K562 (cell line): ENCODE measurements at regions not wholly inside any gene's neighbourhood (a gene's known extent, or its start where the extent isn't known, plus 50 kb on each side); places are given as distances from the start of the nearest gene placed in this dataset.

Experiments
- ATAC-seq: fragments of 200-7000 bp; cut with Tn5 transposase; 3 replicates; pipeline ENCODE4 v1.9.1; 2020; ENCODE audit warnings: moderate library complexity
- BruUV-seq: library from RNA; stranded (reverse); fragments of 400-500 nt; replicated peaks from 2 replicates; lab custom pipeline; 2021; lab: Mats Ljungman, UMichigan
- CTCF ChIA-PET: fragments of 300-600 bp; formaldehyde crosslinking; extraction: SDS; loops from one replicate; lab custom pipeline; 2021; ENCODE audit warnings: low intra/inter-chr PET ratio; lab: Yijun Ruan, JAX
- POLR2A ChIA-PET: fragments of 300-600, 350-650 bp; sonication (Branson Sonifier 250); formaldehyde crosslinking; extraction: SDS; loops from one replicate; lab custom pipeline; 2021; ENCODE audit warnings: antibody characterized with exemption, inconsistent platforms; lab: Yijun Ruan, JAX
- DNase-seq, 4 experiments: peaks; one replicate each; pipeline versions ENCODE4 v3.0.0 to v3.0.0-alpha.2; 2011 to 2018; ENCODE audit warnings: low spot score in 3 of 4, mixed read lengths in 3 of 4; ENCODE audit errors: extremely low read depth in 1 of 4
- FAIRE-seq: peaks from 2 replicates; lab custom pipeline; 2011; peaks lifted over from hg19 to GRCh38; lab: Jason Lieb, UNC
- H2AFZ ChIP-seq: 2 replicates; pipeline ENCODE4 v1.6.0; 2011; ENCODE audit warnings: low read depth, low read length, control low read depth, inconsistent platforms
- H3K27ac ChIP-seq: fragments of 200-600 bp; 3 replicates; pipeline ENCODE4 v1.8.0; 2011; ENCODE audit warnings: low read depth, mild to moderate bottlenecking, control low read depth, inconsistent platforms, low read length, moderate library complexity, mixed read lengths; ENCODE audit errors: extremely low read depth
- H3K27me3 ChIP-seq, 2 experiments: fragments of 300-600 bp in 1 of 2; 2 replicates in 1 of 2; 3 replicates in 1 of 2; pipeline versions ENCODE4 v1.6.0 to v1.8.0; 2011; ENCODE audit warnings: inconsistent platforms in 2 of 2, low read length in 2 of 2, mild to moderate bottlenecking in 1 of 2, mixed read lengths in 1 of 2, moderate library complexity in 1 of 2; ENCODE audit not compliant: control insufficient read depth in 2 of 2, insufficient read depth in 2 of 2
- H3K36me3 ChIP-seq: fragments of 300-600 bp; 3 replicates; pipeline ENCODE4 v1.8.0; 2011; ENCODE audit warnings: mild to moderate bottlenecking, low read length, inconsistent platforms; ENCODE audit not compliant: control insufficient read depth, insufficient read depth
- H3K4me1 ChIP-seq, 2 experiments: fragments of 200-600 bp in 1 of 2; replicated peaks in 1 of 2; 2 replicates in 1 of 2; 3 replicates in 1 of 2; pipeline versions ENCODE4 v1.5.1 to v1.8.0; 2011; ENCODE audit warnings: inconsistent platforms in 2 of 2, low read length in 2 of 2, mild to moderate bottlenecking in 1 of 2, mixed read lengths in 1 of 2, moderate library complexity in 1 of 2; ENCODE audit not compliant: control insufficient read depth in 2 of 2, insufficient read depth in 2 of 2
- H3K4me2 ChIP-seq: 2 replicates; pipeline ENCODE4 v1.6.1; 2011; ENCODE audit warnings: low read length, control low read depth, inconsistent platforms, mixed read lengths; ENCODE audit not compliant: insufficient read depth
- H3K4me3 ChIP-seq: fragments of 200-600 bp; sonication (generic), shearing (Covaris generic); 2 replicates; pipeline ENCODE4 v1.5.1; 2016; ENCODE audit warnings: control low read depth, inconsistent platforms
- H3K79me2 ChIP-seq: fragments of 200-600 bp; 3 replicates; pipeline ENCODE4 v1.8.0; 2011; ENCODE audit warnings: low read length, inconsistent platforms; ENCODE audit not compliant: control insufficient read depth, insufficient read depth
- H3K9ac ChIP-seq, 2 experiments: 2 replicates each; pipeline versions ENCODE4 v1.6.0 to v1.6.1; 2011; ENCODE audit warnings: low read depth in 2 of 2, low read length in 2 of 2, control low read depth in 1 of 2, inconsistent platforms in 1 of 2, mild to moderate bottlenecking in 1 of 2, mixed read lengths in 1 of 2; ENCODE audit not compliant: insufficient read depth in 1 of 2
- H3K9me1 ChIP-seq: one replicate; pipeline ENCODE4 v1.6.0; 2011; ENCODE audit warnings: inconsistent platforms, mild to moderate bottlenecking, low read length, moderate library complexity; ENCODE audit not compliant: control insufficient read depth, insufficient read depth
- H3K9me3 ChIP-seq: replicated peaks from 2 replicates; pipeline ENCODE4 v1.5.1; 2011; ENCODE audit warnings: low read depth, low read length, inconsistent platforms; ENCODE audit not compliant: control insufficient read depth, insufficient read depth
- H4K20me1 ChIP-seq: replicated peaks from 2 replicates; pipeline ENCODE4 v1.6.1; 2011; ENCODE audit warnings: low read length, inconsistent platforms, mixed read lengths; ENCODE audit not compliant: control insufficient read depth, insufficient read depth
- BRF1 ChIP-seq: IDR thresholded peaks from 3 replicates; pipeline ENCODE4 v1.6.1; 2011; ENCODE audit warnings: borderline replicate concordance, mild to moderate bottlenecking; ENCODE audit not compliant: insufficient read length; ENCODE audit errors: extremely low read depth
- CBX2 ChIP-seq: fragments of 200-600 bp; sonication (generic); IDR thresholded peaks from one replicate; pipeline ENCODE4 v1.6.1; 2012; ENCODE audit warnings: mild to moderate bottlenecking, low read length, inconsistent platforms; ENCODE audit not compliant: insufficient read depth, poor library complexity, severe bottlenecking
- FOXK2 ChIP-seq, 2 experiments: fragments of 450-650 bp; IDR thresholded peaks in 1 of 2; conservative IDR thresholded peaks in 1 of 2; 2 replicates each; pipeline ENCODE4 v1.6.1; 2016; ENCODE audit warnings: low read depth in 2 of 2, mild to moderate bottlenecking in 1 of 2
- RBFOX2 ChIP-seq: fragments of 200-400 bp; formaldehyde crosslinking; IDR thresholded peaks from 2 replicates; pipeline ENCODE4 v1.6.1; 2017; ENCODE audit warnings: low read depth, mild to moderate bottlenecking, low read length, moderate library complexity
- RBM39 ChIP-seq: fragments of 200-400 bp; formaldehyde crosslinking; optimal IDR thresholded peaks from 2 replicates; pipeline ENCODE3; 2018; ENCODE audit warnings: low read depth, low read length
- SNAPC5 ChIP-seq: fragments of 250-450 bp; sonication (Bioruptor Pico); IDR thresholded peaks from 2 replicates; pipeline ENCODE4 v1.8.0; 2021; ENCODE audit warnings: moderate library complexity, mild to moderate bottlenecking, inconsistent platforms
- ZBTB17 ChIP-seq: fragments of 450-650 bp; formaldehyde crosslinking; IDR thresholded peaks from 2 replicates; pipeline ENCODE4 v1.4.0; 2020; ENCODE audit warnings: mild to moderate bottlenecking
- ZFPM2 ChIP-seq: fragments of 250-450 bp; sonication (Bioruptor Pico); IDR thresholded peaks from 2 replicates; pipeline ENCODE4 v1.5.1; 2022; ENCODE audit warnings: mild to moderate bottlenecking
- ZNF324 ChIP-seq: fragments of 250-450 bp; sonication (Bioruptor Pico); IDR thresholded peaks from 2 replicates; pipeline ENCODE4 v1.4.0; 2020; ENCODE audit warnings: mild to moderate bottlenecking
- ZNF766 ChIP-seq: fragments of 200-800 bp; sonication (Bioruptor generic); conservative IDR thresholded peaks from 2 replicates; pipeline ENCODE4 v1.6.1; 2016; ENCODE audit warnings: missing genetic modification characterization, missing compliant biosample characterization
- ZNF780A ChIP-seq: fragments of 250-450 bp; sonication (Bioruptor Pico); IDR thresholded peaks from 2 replicates; pipeline ENCODE4 v1.5.0; 2021; ENCODE audit warnings: mild to moderate bottlenecking
- WGBS: fragments of 100-300 bp; shearing (Covaris generic); methylation state at CpG from one replicate; pipeline ENCODE4 v1.1.6; 2016; ENCODE audit warnings: low coverage, mixed read lengths; ENCODE audit not compliant: insufficient coverage; ENCODE audit errors: missing lambda C conversion rate; 5-methylcytosine and 5-hydroxymethylcytosine counted together
- in situ Hi-C: fragments of 300-500 bp; cut with MboI; formaldehyde crosslinking; loops from 4 replicates; pipeline ENCODE4 v1.15.0; 2018; ENCODE audit warnings: inconsistent platforms, mixed read lengths
- intact Hi-C: fragments of 100-400 bp; cut with micrococcal nuclease; formaldehyde crosslinking; loops from 2 replicates; pipeline ENCODE4 v1.14.2; 2022
- TF ChIP-seq, protein P1 (sequence below): IDR thresholded peaks from 2 replicates; pipeline ENCODE4 v1.6.1; 2012; ENCODE audit warnings: low read depth, low read length, improper control_type of control experiment, borderline replicate concordance

GRCh38 chr7:119219663-119220062, 995.2 kb downstream of the ANKRD7 start:
- H4K20me1 ChIP-seq, result no peaks in the 10 kb centered on the region
- POLR2A ChIA-PET, result no interaction called here

More at GRCh38 chr7:119219663-119220062, 995.2 kb downstream of the ANKRD7 start:
- Histone ChIP-seq H3K9me3 (peaks cover 4% of the 10 kb centered on the region; the same call in 1 of the 2 replicates), H3K27ac (no peak overlapping the region), H3K4me2 (no peak overlapping the region), H3K9me1 (no peaks in the 10 kb centered on the region), H3K27me3 (no peaks in the 10 kb centered on the region), H2AFZ (no peak overlapping the region), H3K36me3 (no peaks in the 10 kb centered on the region), H3K4me3 (no peak overlapping the region), H3K79me2 (no peaks in the 10 kb centered on the region), H3K4me1 (no peaks in the 10 kb centered on the region), H3K9ac (no peak overlapping the region)
- in situ Hi-C loops, result no loop called here
- DNase-seq (no peak), FAIRE-seq (no peak), ATAC-seq (no peak)
- CTCF ChIA-PET, result no interaction called here
- BruUV-seq, result no TSS peak
- no peak for TF ChIP-seq SNAPC5 (CRISPR knock-in tag)
- TF ChIP-seq ZNF324, result no peak
- no peak for TF ChIP-seq ZNF766 (CRISPR knock-in tag)
- no peak for TF ChIP-seq RBFOX2
- no peak for TF ChIP-seq RBM39
- no peak for TF ChIP-seq FOXK2 (conservative IDR thresholded peaks at IDR 0.05 in 1 of 2, IDR thresholded peaks at IDR 0.05 in 1 of 2; ENCODE audit: low read depth in 2 of 2)
- TF ChIP-seq ZNF780A, result no peak
- no peak for TF ChIP-seq ZBTB17 (CRISPR knock-in tag)
- no peak for TF ChIP-seq BRF1
- no peak for TF ChIP-seq ZFPM2 (CRISPR knock-in tag)
- no peak for TF ChIP-seq CBX2
- TF ChIP-seq, protein P1, sequence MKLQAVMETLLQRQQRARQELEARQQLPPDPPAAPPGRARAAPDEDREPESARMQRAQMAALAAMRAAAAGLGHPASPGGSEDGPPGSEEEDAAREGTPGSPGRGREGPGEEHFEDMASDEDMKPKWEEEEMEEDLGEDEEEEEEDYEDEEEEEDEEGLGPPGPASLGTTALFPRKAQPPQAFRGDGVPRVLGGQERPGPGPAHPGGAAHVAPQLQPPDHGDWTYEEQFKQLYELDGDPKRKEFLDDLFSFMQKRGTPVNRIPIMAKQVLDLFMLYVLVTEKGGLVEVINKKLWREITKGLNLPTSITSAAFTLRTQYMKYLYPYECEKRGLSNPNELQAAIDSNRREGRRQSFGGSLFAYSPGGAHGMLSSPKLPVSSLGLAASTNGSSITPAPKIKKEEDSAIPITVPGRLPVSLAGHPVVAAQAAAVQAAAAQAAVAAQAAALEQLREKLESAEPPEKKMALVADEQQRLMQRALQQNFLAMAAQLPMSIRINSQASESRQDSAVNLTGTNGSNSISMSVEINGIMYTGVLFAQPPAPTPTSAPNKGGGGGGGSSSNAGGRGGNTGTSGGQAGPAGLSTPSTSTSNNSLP, result no peak
- intact Hi-C loops, result no loop called here
- 0% methylated on average over 3 of the region's 3 CpGs for WGBS
